ENCODE measurements at regions not wholly inside any gene's neighbourhood (a gene's known extent, or its start where the extent isn't known, plus 50 kb on each side); places are given as distances from the start of the nearest gene placed in this dataset.

- TF ChIP-seq POLR2AphosphoS5 (IDR thresholded peaks at IDR 0.05; ENCODE audit: low read length): no peak
- TF ChIP-seq RAD21 (IDR thresholded peaks at IDR 0.05; ENCODE audit: insufficient read depth, low read depth, low read length): no peak
- TF ChIP-seq TCF7 (IDR thresholded peaks at IDR 0.05; ENCODE audit: borderline replicate concordance): no peak
- no peak for TF ChIP-seq SIN3A (IDR thresholded peaks at IDR 0.05; ENCODE audit: low read depth, low read length)
- no peak for TF ChIP-seq FOXM1 (IDR thresholded peaks at IDR 0.05; ENCODE audit: low read depth, low read length)
- no peak for TF ChIP-seq SPI1 (IDR thresholded peaks at IDR 0.05; ENCODE audit: borderline replicate concordance, insufficient read depth, low read depth, low read length)
- no peak for TF ChIP-seq EP300 (IDR thresholded peaks at IDR 0.05; ENCODE audit: borderline replicate concordance in 1 of 2, control insufficient read depth in 1 of 2, low read depth in 2 of 2, low read length in 2 of 2)
These were observed 116.3 kb upstream of the ARPP21 start for GRCh38 chr3:35523074-35523473.
